ENCODE measurements at regions not wholly inside any gene's neighbourhood (a gene's known extent, or its start where the extent isn't known, plus 50 kb on each side); places are given as distances from the start of the nearest gene placed in this dataset.
A peak's percentile ranks its signal among the peaks of the same experiment; 100 is the strongest.
"Not testable (repeated sequence)": the region's sequence is repeated elsewhere in the genome, so short reads cannot be mapped to it uniquely, and the experiment has no call there.

- no peak for DNase-seq
Measured at GRCh38 chr5:50343715-50344114, 97.4 kb downstream of the EMB start.

GRCh38 chr5:50340757-50341156 lies 100.3 kb downstream of the EMB start:
- no peak for DNase-seq

- DNase-seq, result not testable (repeated sequence)
Measured at GRCh38 chr5:50330633-50331032, 110.5 kb downstream of the EMB start.

- DNase-seq, result peak in 1 of 2 donors; percentile 23
Measured at GRCh38 chr5:50328193-50328729, 112.8 kb downstream of the EMB start.

GRCh38 chr5:50325237-50325832 lies 115.8 kb downstream of the EMB start:
- DNase-seq, result peak in 1 of 2 donors; percentile 47

- DNase-seq, result no peak
Measured at GRCh38 chr5:50320131-50320749, 120.8 kb downstream of the EMB start.

GRCh38 chr5:50318220-50318619 lies 122.9 kb downstream of the EMB start:
- DNase-seq, result no peak

GRCh38 chr5:50306488-50306887 lies 134.6 kb downstream of the EMB start:
- not testable (repeated sequence) for DNase-seq

- DNase-seq, result no peak
Measured at GRCh38 chr5:50302815-50303490, 138.1 kb downstream of the EMB start.

GRCh38 chr5:50301756-50302155 lies 139.3 kb downstream of the EMB start:
- no peak for DNase-seq

- DNase-seq, result no peak
Measured at GRCh38 chr5:50300878-50301277, 140.2 kb downstream of the EMB start.

GRCh38 chr5:50299896-50300295 lies 141.2 kb downstream of the EMB start:
- no peak for DNase-seq

GRCh38 chr5:50292735-50293394 lies 148.2 kb downstream of the EMB start:
- no peak for DNase-seq

- DNase-seq, result not testable (repeated sequence)
Measured at GRCh38 chr5:50280461-50280860, 160.6 kb downstream of the EMB start.

All from CD4-positive, alpha-beta T cell treated with Interleukin-4 for 1 hour (primary cell).